ENCODE measurements at regions not wholly inside any gene's neighbourhood (a gene's known extent, or its start where the extent isn't known, plus 50 kb on each side); places are given as distances from the start of the nearest gene placed in this dataset.
"Not testable (repeated sequence)": the region's sequence is repeated elsewhere in the genome, so short reads cannot be mapped to it uniquely, and the experiment has no call there.

GRCh38 chr11:45374130-45374529 is 88.0 kb upstream of the SYT13 start:
- no peak overlapping the region for H3K4me3 ChIP-seq (ENCODE audit: insufficient read depth in 1 of 2, low read depth in 1 of 2, low read length in 2 of 2)
- no peak overlapping the region for H3K4me2 ChIP-seq (ENCODE audit: low read length, poor library complexity, severe bottlenecking)
- H3K9ac ChIP-seq (ENCODE audit: low read length), result no peak overlapping the region
- H3K23ac ChIP-seq (ENCODE audit: low read length in 2 of 2), result no peak overlapping the region
- 53% methylated on average over 1 of the region's 2 CpGs for WGBS
- peaks cover 15 to 78% of the 10 kb centered on the region in 2 experiments for H3K27me3 ChIP-seq (ENCODE audit: control insufficient read depth in 1 of 2, insufficient read depth in 1 of 2, low read length in 2 of 2)
- H3K27ac ChIP-seq (ENCODE audit: low read length, poor library complexity, severe bottlenecking), result no peak overlapping the region
- H3K79me1 ChIP-seq (replicated peaks; ENCODE audit: low read length, poor library complexity, severe bottlenecking), result no peaks in the 10 kb centered on the region
- H3K36me3 ChIP-seq (ENCODE audit: control insufficient read depth in 1 of 2, insufficient read depth in 2 of 2, low read depth in 1 of 2, low read length in 2 of 2), result no peaks in the 10 kb centered on the region
- H4K8ac ChIP-seq (ENCODE audit: low read length), result no peak overlapping the region
- H3K14ac ChIP-seq (ENCODE audit: low read length in 2 of 2), result no peak overlapping the region
- H2BK120ac ChIP-seq (ENCODE audit: low read depth, low read length), result no peak overlapping the region
- DNase-seq, result no peak
- no peak overlapping the region for H2BK12ac ChIP-seq (ENCODE audit: low read length in 2 of 2)
- H3K18ac ChIP-seq (ENCODE audit: low read depth in 1 of 2, low read length in 2 of 2), result no peak overlapping the region
- no peak overlapping the region for H2AFZ ChIP-seq (ENCODE audit: low read depth, low read length)
- H2AK5ac ChIP-seq (ENCODE audit: low read length, severe bottlenecking), result no peak overlapping the region
- H3K4ac ChIP-seq (ENCODE audit: low read depth in 1 of 2, low read length in 2 of 2), result no peak overlapping the region
- H4K91ac ChIP-seq (ENCODE audit: low read length), result no peak overlapping the region
- no peaks in the 10 kb centered on the region for H3K9me3 ChIP-seq (ENCODE audit: control insufficient read depth, low read length)
- H2BK15ac ChIP-seq (ENCODE audit: low read depth, poor library complexity, severe bottlenecking), result no peak overlapping the region
- no peak overlapping the region for H2BK5ac ChIP-seq (ENCODE audit: low read depth, low read length, poor library complexity, severe bottlenecking)
- peaks cover 9% of the 10 kb centered on the region for H3K4me1 ChIP-seq (ENCODE audit: control insufficient read depth, insufficient read depth, low read depth, low read length)

- H3K9me3 ChIP-seq (ENCODE audit: control insufficient read depth, low read length), result no peaks in the 10 kb centered on the region
- H2BK120ac ChIP-seq (ENCODE audit: low read depth, low read length), result no peak overlapping the region
- no peak overlapping the region for H3K18ac ChIP-seq (ENCODE audit: low read depth in 1 of 2, low read length in 2 of 2)
- H3K23ac ChIP-seq (ENCODE audit: low read length in 2 of 2), result no peak overlapping the region
- no peak for DNase-seq
- 90% methylated on average over 7 of the region's 7 CpGs for WGBS
- no peak overlapping the region for H3K4ac ChIP-seq (ENCODE audit: low read depth in 1 of 2, low read length in 2 of 2)
- H4K8ac ChIP-seq (ENCODE audit: low read length), result no peak overlapping the region
- no peak overlapping the region for H2BK5ac ChIP-seq (ENCODE audit: low read depth, low read length, poor library complexity, severe bottlenecking)
- no peak overlapping the region for H3K4me3 ChIP-seq (ENCODE audit: insufficient read depth in 1 of 2, low read depth in 1 of 2, low read length in 2 of 2)
- H2BK12ac ChIP-seq (ENCODE audit: low read length in 2 of 2), result no peak overlapping the region
- H3K4me1 ChIP-seq (ENCODE audit: control insufficient read depth, insufficient read depth, low read depth, low read length), result peaks cover 8% of the 10 kb centered on the region
- no peaks in the 10 kb centered on the region for H3K79me1 ChIP-seq (replicated peaks; ENCODE audit: low read length, poor library complexity, severe bottlenecking)
- H3K27me3 ChIP-seq (ENCODE audit: control insufficient read depth in 1 of 2, insufficient read depth in 1 of 2, low read length in 2 of 2), result peaks cover 19 to 83% of the 10 kb centered on the region in 2 experiments
- H2AK5ac ChIP-seq (ENCODE audit: low read length, severe bottlenecking), result no peak overlapping the region
- no peak overlapping the region for H3K9ac ChIP-seq (ENCODE audit: low read length)
- no peak overlapping the region for H2AFZ ChIP-seq (ENCODE audit: low read depth, low read length)
- H3K36me3 ChIP-seq (ENCODE audit: control insufficient read depth in 1 of 2, insufficient read depth in 2 of 2, low read depth in 1 of 2, low read length in 2 of 2), result no peaks in the 10 kb centered on the region
- H3K4me2 ChIP-seq (ENCODE audit: low read length, poor library complexity, severe bottlenecking), result no peak overlapping the region
- H3K14ac ChIP-seq (ENCODE audit: low read length in 2 of 2), result no peak overlapping the region
- peak overlapping the region; percentile 28 for H4K91ac ChIP-seq (ENCODE audit: low read length)
- no peak overlapping the region for H2BK15ac ChIP-seq (ENCODE audit: low read depth, poor library complexity, severe bottlenecking)
- H3K27ac ChIP-seq (ENCODE audit: low read length, poor library complexity, severe bottlenecking), result no peak overlapping the region
These were observed 87.4 kb upstream of the SYT13 start for GRCh38 chr11:45373506-45374035.

GRCh38 chr11:45372414-45372813 is 86.3 kb upstream of the SYT13 start:
- not testable (repeated sequence) for H2BK15ac ChIP-seq (ENCODE audit: low read depth, poor library complexity, severe bottlenecking); H2BK5ac ChIP-seq (ENCODE audit: low read depth, low read length, poor library complexity, severe bottlenecking); H3K23ac ChIP-seq (ENCODE audit: low read length in 2 of 2); DNase-seq; H3K14ac ChIP-seq (ENCODE audit: low read length in 2 of 2); H2BK120ac ChIP-seq (ENCODE audit: low read depth, low read length); H2AK5ac ChIP-seq (ENCODE audit: low read length, severe bottlenecking); H3K4me2 ChIP-seq (ENCODE audit: low read length, poor library complexity, severe bottlenecking); H2AFZ ChIP-seq (ENCODE audit: low read depth, low read length); H2BK12ac ChIP-seq (ENCODE audit: low read length in 2 of 2); H3K4ac ChIP-seq (ENCODE audit: low read depth in 1 of 2, low read length in 2 of 2); H3K9me3 ChIP-seq (ENCODE audit: control insufficient read depth, low read length); H4K8ac ChIP-seq (ENCODE audit: low read length); H4K91ac ChIP-seq (ENCODE audit: low read length); H3K18ac ChIP-seq (ENCODE audit: low read depth in 1 of 2, low read length in 2 of 2); H3K9ac ChIP-seq (ENCODE audit: low read length); H3K4me1 ChIP-seq (ENCODE audit: control insufficient read depth, insufficient read depth, low read depth, low read length); H3K27ac ChIP-seq (ENCODE audit: low read length, poor library complexity, severe bottlenecking); H3K79me1 ChIP-seq (replicated peaks; ENCODE audit: low read length, poor library complexity, severe bottlenecking); H3K4me3 ChIP-seq (ENCODE audit: insufficient read depth in 1 of 2, low read depth in 1 of 2, low read length in 2 of 2); H3K36me3 ChIP-seq (ENCODE audit: control insufficient read depth in 1 of 2, insufficient read depth in 2 of 2, low read depth in 1 of 2, low read length in 2 of 2)
- WGBS, result 87% methylated on average over 16 of the region's 16 CpGs
- peaks cover 19 to 86% of the 10 kb centered on the region in 2 experiments for H3K27me3 ChIP-seq (ENCODE audit: control insufficient read depth in 1 of 2, insufficient read depth in 1 of 2, low read length in 2 of 2)

- Histone ChIP-seq H3K14ac (ENCODE audit: low read length in 2 of 2) (no peak overlapping the region), H2BK120ac (ENCODE audit: low read depth, low read length) (peak overlapping the region; percentile 66), H3K79me1 (replicated peaks; ENCODE audit: low read length, poor library complexity, severe bottlenecking) (no peaks in the 10 kb centered on the region), H4K8ac (ENCODE audit: low read length) (peak overlapping the region; percentile 27), H3K4me1 (ENCODE audit: control insufficient read depth, insufficient read depth, low read depth, low read length) (peaks cover 7% of the 10 kb centered on the region), H4K91ac (ENCODE audit: low read length) (no peak overlapping the region), H3K4me3 (ENCODE audit: insufficient read depth in 1 of 2, low read depth in 1 of 2, low read length in 2 of 2) (peak overlapping the region in 1 of 2 experiments; percentile 42), H2BK5ac (ENCODE audit: low read depth, low read length, poor library complexity, severe bottlenecking) (no peak overlapping the region), H2BK15ac (ENCODE audit: low read depth, poor library complexity, severe bottlenecking) (no peak overlapping the region), H3K4ac (ENCODE audit: low read depth in 1 of 2, low read length in 2 of 2) (no peak overlapping the region), H2AFZ (ENCODE audit: low read depth, low read length) (no peak overlapping the region), H3K23ac (ENCODE audit: low read length in 2 of 2) (no peak overlapping the region), H3K36me3 (ENCODE audit: control insufficient read depth in 1 of 2, insufficient read depth in 2 of 2, low read depth in 1 of 2, low read length in 2 of 2) (no peaks in the 10 kb centered on the region), H3K27me3 (ENCODE audit: control insufficient read depth in 1 of 2, insufficient read depth in 1 of 2, low read length in 2 of 2) (peaks cover 22 to 88% of the 10 kb centered on the region in 2 experiments), H2AK5ac (ENCODE audit: low read length, severe bottlenecking) (no peak overlapping the region), H2BK12ac (ENCODE audit: low read length in 2 of 2) (no peak overlapping the region), H3K27ac (ENCODE audit: low read length, poor library complexity, severe bottlenecking) (no peak overlapping the region), H3K9ac (ENCODE audit: low read length) (peak overlapping the region; percentile 38), H3K18ac (ENCODE audit: low read depth in 1 of 2, low read length in 2 of 2) (no peak overlapping the region), H3K9me3 (ENCODE audit: control insufficient read depth, low read length) (no peaks in the 10 kb centered on the region), H3K4me2 (ENCODE audit: low read length, poor library complexity, severe bottlenecking) (peak overlapping the region; percentile 64)
- WGBS, result 23% methylated on average over 23 of the region's 31 CpGs
- peak; percentile 67 for DNase-seq
These were observed 85.3 kb upstream of the SYT13 start for GRCh38 chr11:45371251-45372115.
